SK-N-DZ (cell line): ENCODE measurements at regions not wholly inside any gene's neighbourhood (a gene's known extent, or its start where the extent isn't known, plus 50 kb on each side); places are given as distances from the start of the nearest gene placed in this dataset.
"Not testable (repeated sequence)": the region's sequence is repeated elsewhere in the genome, so short reads cannot be mapped to it uniquely, and the experiment has no call there.

Experiments
- DNase-seq: peaks from one replicate; pipeline ENCODE4 v3.0.0-alpha.2; 2015; ENCODE audit warnings: low spot score

DNA sequence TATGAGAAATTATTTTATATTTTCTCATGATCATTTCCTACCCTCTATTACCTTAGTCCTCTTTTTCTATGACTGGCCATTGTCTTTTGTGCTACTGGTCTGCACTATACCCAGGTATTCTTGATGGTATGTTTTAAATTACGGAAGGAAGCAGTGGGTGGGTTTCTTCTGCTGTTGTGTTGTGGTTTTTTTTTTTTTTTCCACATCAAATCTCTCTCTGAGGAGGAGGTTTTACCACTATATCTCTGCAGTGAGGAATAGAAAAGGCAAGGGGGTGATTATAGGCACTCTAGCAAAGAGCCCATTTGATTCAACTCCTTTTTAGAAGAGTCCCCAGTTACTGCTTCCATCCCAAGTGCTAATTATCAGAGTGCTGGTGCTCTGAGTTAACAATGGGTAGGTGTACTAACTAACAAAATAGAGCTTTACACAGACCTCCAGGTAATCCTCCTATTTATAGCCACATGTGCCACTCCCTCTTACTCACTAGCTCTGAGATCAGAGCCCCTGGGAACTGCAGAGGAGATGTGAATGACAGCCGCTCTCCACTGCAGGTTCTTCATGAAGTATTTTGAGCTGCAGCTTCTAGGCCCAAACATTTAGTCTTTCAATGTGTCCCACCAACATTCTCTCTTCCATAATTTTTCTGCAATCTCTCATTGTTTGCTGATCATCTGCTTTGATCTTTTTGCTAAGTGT lies 301.6 kb upstream of the GULP1 start:
- DNase-seq = no peak

DNA sequence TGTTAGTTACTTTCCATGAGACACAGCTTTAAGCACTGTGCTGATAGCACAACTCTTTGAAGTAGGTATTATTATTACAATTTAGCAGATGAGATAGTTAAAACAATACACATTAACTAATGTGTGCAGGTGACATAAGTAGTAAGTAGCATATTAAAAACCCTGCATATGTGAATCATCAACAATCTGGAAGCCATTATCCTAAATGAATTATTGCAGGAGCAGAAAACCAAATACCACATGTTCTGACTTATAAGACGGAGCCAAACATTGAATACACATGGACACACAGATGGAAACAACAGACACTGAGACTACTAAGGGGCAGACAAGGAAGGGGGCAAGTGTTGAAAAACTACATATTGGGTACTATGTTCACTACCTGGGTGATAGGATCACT lies 300.3 kb upstream of the GULP1 start:
- DNase-seq = peak; percentile 13

DNA sequence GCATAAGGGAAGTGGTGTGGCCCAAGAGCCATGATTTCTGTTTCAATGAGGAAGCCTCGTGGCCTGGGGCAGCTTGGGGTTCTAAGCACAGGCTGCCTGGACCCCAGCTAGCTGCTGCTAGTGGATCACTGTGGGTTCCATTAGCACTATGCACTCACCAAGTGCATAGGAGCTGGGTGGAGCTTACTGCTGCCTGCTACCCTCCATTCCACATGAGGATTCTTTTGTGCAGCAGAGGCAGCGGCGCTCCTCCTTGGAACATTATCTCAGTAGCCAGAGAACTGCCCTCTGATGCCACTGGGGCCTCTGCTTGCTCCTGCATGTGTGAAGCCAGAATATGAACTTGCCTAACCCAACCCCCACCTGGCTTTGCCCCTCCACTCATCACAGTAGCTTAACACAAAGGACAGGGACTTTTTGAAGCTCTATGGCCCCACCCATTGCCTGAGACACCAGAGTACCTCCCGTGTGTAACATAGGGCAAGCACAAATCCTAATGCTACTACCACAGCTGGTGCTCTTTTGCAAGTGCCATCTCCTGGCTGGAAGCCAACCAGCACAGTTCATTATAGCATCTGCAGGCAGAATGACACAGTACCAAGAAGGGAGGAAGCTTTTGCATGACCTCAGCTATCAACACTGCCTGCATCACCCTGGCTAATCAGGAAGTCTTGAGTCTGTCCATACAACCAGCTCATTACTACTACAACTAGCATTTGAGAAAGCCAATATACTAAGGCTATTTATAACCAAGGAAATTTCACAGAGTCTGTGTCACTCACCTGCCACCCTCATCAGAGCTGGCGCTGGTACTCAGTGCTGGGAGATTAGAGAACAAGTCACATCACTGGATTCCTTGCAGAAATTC lies 297.0 kb upstream of the GULP1 start:
- DNase-seq = peak; percentile 47

DNA sequence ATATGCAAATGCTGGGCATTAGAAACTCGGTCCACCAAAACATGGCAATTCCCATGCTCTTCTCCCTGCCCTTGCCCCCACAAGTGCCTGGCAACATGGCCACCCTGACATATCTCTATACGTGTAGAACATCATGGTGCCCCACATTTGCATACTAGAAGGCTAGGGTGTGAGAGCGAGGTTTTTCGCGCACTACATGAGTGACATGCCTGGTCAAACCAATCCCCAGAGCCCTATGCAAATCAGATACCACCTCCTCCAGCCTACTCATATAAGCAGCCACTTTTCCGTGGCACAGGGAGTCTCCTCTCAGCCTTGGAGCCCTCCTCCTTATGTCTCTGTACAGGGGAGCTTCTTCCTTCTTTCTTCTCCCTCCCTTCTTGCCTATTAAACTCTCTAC lies 296.1 kb upstream of the GULP1 start:
- no peak for DNase-seq

DNA sequence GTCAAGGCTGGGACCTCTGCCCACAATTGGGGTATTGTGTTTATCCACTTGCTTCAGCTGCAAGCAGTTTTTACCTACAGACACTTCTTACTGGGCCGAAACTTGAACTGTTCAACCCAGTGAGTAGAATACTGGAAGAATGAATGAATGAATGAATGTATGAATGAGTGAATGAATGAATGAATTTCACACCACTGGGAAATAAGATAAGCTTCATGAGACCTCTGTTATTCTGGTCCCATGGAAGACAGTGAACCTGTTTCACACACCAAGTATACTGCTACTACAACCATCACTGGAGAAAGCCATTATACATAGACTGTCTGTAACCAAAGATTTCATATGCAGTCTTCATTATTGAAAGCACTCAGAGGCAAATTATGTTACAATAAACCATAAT lies 295.0 kb upstream of the GULP1 start:
- DNase-seq = no peak

DNA sequence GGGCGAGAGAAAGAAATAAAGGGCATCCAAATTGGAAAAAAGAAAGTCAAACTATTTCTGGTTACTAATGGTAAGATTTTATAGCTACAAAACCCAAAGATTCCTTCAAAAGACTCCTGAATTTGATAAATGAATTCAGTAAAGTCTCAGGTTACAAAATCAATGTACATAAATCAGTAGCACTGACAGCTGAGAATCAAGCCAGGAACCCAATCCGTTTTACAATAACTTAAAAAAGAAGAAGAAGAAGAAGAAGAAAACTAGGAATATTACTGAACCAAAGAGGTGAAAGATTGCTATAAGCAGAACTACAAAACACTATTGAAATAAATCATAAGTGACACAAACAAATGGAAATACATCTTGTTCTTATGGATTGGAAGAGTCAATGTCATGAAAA lies 291.5 kb upstream of the GULP1 start:
- DNase-seq = no peak

DNA sequence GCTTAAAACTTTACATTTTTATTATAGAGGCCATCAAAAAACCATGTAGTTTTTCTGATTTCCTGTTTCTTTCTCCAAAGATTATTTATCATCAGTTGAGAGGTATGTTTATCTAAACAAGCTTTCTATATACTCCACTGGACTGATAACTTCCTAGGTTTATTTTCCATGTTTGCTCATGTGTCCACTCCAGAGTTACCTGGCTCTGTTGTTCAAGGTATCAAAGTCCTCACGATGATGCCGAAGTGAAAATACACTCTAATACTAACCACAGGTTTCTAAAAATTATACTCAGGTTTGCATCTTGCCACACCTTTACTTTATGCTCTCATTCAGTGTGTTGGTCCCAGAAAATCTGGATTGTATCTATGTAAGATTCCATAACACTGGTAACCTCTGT lies 287.9 kb upstream of the GULP1 start:
- no peak for DNase-seq

DNA sequence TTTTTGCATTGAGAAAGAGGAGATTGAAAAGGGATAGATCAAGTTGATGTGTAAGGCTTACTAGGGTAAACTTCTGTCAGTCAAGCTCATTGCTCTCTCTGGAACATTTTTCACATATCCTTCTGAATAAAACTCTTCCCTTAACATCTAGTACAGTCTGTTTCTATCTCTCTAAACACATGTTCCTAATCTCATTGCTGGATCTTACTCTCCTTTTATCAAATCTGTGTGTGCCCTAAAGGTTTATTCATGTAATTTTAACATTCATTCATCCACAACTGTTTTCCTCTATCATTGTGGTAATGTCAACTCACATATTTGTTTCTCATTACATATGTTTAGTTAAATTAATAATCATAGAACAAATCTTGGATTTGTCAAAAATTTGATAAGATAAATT lies 277.9 kb upstream of the GULP1 start:
- no peak for DNase-seq

DNA sequence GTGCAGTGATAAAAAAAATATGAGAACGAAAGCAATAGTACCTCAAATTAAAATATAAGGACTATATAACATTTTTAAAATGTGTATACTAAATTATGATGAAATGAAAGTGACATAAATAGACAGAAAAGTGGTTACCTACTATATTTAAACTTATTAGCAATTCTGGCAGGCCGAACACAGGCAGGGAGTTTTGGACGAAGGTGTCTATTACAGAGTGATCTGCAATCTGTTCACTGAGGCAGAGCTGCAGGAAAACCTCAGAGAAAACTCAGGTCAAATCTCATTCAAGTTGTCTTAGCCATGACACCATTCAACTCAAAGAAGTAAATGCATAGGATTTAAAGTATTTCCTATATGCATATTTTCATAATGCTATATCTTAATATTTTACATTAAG lies 274.8 kb upstream of the GULP1 start:
- DNase-seq = peak; percentile 21

DNA sequence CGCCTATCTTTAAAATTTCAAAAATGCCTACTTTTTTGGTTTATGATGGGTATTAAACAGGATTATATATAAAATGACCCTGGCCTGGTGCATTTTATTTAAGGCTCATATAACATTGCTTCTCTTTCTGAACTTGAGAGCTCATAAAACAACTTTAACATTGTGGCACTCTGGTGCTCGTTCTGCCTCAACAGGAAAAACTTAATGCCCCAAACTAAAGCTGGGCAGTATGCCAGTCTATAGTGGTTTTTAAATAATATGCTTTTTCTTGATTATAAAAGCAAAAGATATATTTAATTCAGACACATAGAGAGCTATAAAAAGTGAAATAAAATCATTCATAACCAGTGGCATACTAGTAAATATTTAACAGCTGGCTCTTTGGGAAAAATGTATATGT lies 269.3 kb upstream of the GULP1 start:
- no peak for DNase-seq

DNA sequence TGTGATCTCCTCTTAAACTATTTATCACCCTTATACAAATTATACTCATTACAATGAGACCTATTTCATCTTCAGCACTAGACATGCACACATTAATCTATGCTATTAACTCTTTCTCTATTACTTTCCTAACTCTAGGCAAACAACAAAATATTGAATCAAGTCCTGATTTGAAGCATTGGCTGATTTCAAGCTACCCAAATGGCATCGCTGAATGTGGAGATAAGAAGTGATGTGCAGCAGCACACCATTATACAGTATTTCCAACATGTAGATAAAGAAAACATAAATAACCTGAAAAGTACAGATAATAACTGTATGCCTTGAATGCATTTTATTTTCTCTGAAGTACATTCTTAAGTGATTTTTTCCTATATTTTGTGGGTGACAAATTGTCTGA lies 268.6 kb upstream of the GULP1 start:
- no peak for DNase-seq

DNA sequence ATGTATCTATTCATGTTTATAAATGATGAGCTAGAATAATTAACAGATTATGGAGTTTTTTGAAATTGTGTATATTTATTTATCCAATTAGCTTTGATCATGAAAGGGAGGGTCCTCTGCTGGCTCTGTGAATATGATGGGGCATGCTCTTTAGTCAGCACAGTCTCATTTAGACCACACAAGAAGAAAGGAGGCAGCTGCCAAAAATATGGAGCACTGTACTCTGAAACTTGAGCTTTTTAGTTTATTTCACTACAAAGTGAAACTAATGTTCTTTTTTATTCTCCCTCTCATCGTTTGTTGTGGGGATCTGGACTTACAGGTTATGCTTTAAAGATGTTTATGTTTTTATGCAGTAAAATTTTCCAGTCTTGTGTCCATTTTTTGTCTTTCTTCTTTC lies 266.9 kb upstream of the GULP1 start:
- DNase-seq = no peak

DNA sequence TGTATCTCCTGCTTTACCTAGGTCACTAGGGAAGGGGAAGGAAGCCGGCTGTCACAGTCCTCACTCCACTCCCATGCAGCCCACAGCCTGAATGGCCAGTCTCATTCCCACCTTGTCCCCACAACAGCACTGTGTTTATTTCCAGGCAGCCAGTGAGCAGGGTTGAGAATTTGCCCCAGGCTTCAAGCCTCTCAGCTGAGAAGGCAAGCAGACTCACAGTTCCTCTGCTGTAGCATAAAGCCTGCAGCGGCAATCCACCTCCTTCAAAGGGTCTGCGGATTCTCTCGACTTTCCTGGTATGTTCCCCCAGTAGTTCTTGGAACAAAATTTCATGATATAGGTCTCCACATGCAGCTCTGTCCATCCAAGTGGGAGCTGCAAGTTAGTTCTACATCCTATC lies 262.9 kb upstream of the GULP1 start:
- DNase-seq = no peak

DNA sequence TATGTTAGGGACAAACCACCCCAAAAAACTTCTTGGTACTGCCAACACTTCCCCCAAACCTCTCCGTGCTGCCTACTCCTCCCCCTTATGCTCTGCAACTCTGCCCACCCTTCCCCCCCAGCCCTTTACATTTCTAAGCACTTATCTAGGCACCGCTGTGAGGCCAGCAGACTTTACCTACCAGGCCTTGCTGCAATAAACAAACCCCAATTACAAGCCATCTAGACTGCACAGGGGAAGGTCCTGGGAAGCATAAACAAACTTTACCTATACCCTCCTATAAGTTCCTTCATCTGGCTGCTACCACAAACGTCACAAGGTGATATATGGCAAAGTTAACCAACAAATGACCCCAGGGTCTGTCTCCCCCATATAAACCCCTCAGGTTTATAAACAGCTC lies 259.4 kb upstream of the GULP1 start:
- no peak for DNase-seq

DNA sequence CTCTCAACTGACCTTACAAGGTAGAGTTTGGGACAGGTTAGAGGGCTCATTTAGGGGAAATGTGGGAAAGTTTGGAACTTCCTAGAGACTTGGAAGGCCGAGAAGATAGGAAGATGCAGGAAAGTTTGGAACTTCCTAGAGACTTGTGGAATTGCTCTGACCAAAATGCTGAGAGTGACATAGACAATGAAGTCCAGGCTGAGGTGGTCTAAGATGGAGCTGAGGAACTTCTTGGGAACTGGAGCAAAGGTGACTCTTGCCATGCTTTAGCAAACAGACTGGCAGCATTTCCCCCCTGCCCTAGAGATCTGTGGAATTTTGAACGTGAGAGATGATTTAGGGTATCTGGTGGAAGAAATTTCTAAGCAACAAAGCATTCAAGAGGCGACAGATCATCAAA lies 258.9 kb upstream of the GULP1 start:
- DNase-seq = no peak

DNA sequence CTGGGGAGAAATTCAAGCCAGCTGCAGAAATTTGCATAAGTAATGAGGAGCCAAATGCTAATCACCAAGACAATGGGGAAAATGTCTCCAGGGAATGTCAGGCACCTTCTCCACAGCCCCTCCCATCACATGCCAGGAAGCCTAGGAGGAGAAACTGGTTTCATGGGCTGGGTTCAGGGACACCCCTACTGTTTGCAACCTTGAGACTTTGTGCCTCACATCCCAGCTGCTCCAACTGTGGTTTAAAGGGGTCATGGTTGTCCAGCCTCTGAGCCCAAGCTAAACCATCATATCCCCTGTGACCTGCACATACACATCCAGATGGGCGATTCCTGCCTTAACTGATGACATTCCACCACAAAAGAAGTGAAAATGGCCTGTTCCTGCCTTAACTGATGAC lies 258.4 kb upstream of the GULP1 start:
- not testable (repeated sequence) for DNase-seq

DNA sequence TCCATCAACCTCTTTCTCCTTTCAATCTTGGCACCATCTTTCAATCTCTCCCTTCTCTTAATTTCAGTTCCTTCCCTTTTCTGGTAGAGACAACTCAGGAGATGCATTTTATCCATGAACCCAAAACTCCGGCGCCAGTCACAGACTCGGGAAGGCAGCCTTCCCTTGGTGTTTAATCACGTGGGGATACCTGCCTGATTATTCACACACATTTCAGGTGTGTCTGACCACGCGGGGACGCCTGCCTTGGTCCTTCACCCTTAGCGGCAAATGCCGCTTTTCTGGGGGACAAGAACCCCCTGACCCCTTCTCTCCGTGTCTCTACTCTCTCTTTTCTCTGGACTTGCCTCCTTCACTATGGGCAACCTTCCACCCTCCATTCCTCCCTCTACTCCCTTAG lies 257.6 kb upstream of the GULP1 start:
- DNase-seq = not testable (repeated sequence)

DNA sequence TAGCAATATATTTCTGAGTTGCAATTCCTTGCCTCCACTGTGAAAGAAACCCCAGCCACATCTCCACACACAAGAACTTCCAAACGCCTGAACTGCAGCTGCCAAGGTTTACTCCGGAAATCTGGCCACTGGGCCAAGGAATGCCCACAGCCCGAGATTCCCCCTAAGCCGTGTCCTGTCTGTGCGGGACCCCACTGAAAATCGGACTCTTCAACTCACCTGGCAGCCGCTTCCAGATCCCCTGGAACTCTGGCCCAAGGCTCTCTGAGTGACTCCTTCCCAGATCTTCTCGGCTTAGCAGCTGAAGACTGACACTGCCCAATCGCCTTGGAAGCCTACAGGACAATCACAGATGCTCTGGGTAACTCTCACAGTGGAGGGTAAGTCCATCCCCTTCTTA lies 256.3 kb upstream of the GULP1 start:
- not testable (repeated sequence) for DNase-seq

DNA sequence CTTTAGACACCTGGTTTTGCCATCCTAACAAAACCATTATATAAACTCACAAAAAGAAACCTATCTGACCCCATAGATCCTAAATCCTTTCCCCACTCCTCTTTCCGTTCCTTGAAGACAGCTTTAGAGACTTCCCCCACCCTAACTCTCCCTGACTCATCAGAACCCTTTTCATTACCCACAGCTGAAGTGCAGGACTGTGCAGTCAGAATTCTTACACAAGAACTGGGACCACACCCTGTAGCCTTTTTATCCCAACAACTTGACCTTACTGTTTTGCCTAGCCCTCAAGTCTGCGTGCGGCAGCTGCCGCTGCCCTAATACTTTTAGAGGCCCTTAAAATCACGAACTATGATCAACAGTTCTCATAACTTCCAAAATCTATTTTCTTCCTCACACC lies 254.9 kb upstream of the GULP1 start:
- not testable (repeated sequence) for DNase-seq

DNA sequence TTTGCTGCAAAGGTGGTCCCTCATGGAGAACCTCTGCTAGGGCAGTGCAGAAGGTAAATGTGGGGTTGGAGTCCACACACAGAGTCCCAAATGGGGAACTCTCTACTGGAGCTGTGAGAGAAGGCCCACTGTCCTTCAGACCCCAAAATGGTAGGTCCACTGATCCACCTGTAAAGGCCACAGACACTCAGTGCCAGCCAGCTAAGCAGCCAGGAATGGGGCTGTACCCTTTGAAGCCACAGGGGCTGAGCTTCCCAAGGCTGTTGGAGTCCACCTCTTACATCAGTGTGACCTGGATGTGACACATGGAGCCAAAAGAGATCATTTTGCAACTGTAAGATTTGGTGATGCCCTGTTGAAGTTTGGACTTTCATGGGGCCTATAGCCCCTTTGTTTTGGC lies 252.4 kb upstream of the GULP1 start:
- DNase-seq = no peak

DNA sequence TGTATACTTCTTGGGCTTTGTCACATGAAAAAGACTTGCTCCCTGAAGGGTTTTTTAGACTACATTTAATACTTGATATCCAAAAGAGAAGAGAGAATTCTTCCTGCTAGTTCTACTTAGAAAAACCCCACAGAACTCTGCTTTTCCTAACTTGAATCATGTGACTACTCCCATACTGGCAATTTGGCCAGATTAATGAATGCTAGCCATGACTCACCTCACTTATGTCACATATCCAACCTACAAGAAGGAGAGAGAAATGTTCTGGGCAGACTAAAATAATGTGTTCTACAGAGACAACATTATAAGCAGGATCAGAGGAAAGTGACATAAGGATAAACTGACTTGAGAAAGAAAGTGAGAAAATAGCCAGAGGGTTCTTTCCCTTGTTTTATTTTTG lies 249.3 kb upstream of the GULP1 start:
- DNase-seq = no peak

DNA sequence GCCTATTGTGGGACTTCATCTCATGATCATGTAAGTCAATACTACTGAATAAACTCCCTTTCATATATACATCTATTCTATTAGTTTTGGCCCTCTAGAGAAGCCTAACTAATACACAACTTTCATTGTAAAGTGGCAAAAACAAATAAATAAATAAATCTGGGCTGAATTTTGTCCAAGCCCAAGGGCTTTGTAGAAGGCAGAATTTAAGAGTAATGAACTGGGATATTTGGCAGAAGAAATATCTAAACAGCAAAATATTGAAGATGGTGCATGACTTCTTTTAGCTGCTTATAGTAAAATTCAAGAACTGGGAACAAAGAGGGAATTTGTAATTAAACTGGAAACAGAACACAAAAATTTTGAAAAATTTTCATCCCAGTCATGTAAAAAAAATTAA lies 246.7 kb upstream of the GULP1 start:
- DNase-seq = no peak

DNA sequence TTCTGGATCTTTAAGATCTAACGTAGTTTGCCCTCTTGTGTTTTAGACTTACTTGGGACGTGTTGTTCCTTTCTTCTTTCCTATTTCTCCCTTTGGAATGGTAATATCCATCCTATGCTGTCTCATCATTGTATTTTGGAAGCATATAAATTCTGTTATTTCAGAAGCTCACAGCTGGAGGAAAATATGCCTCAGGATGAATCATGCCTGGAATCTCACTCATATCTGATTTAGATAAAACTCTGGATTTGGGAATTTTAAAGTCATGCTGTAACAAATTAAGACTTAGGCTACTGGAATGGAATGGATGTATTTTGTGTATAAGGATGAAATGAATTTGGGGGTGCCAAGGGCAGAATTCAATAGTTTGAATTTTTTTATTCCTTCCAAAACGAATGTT lies 245.2 kb upstream of the GULP1 start:
- DNase-seq = no peak
